SK-N-SH (cell line): ENCODE measurements at regions not wholly inside any gene's neighbourhood (a gene's known extent, or its start where the extent isn't known, plus 50 kb on each side); places are given as distances from the start of the nearest gene placed in this dataset.

Experiments used
- CTCF ChIA-PET: fragments of 300-600, 350-600 bp; formaldehyde crosslinking; extraction: SDS; loops from one replicate; lab custom pipeline; 2021; lab: Yijun Ruan, JAX
- POLR2A ChIA-PET: fragments of 350-600 bp; sonication (Branson Sonifier 250); formaldehyde crosslinking; extraction: SDS; loops from one replicate; lab custom pipeline; 2020; ENCODE audit warnings: antibody characterized with exemption, inconsistent platforms; lab: Yijun Ruan, JAX
- DNase-seq: peaks from one replicate; pipeline ENCODE4 v3.0.0; 2012
- H2AFZ ChIP-seq: fragments of 200-600 bp; sonication (generic); 2 replicates; pipeline ENCODE4 v1.8.1; 2016; ENCODE audit warnings: antibody characterized with exemption, mild to moderate bottlenecking, low read depth
- H3F3A ChIP-seq: fragments of 200-600 bp; sonication (generic); replicated peaks from 2 replicates; pipeline ENCODE3; 2016; ENCODE audit warnings: antibody characterized with exemption, mild to moderate bottlenecking; ENCODE audit not compliant: insufficient read depth
- H3K27ac ChIP-seq, 2 experiments: fragments of 200-500 bp in 1 of 2; fragments of 200-600 bp in 1 of 2; sonication (Bioruptor generic) in 1 of 2; sonication (generic), shearing (Covaris generic) in 1 of 2; 2 replicates each; pipeline versions ENCODE4 v1.5.1 to v1.6.1; 2014 to 2016; ENCODE audit warnings: low read depth in 2 of 2, inconsistent platforms in 1 of 2, low read length in 1 of 2, mild to moderate bottlenecking in 1 of 2, mixed read lengths in 1 of 2
- H3K27me3 ChIP-seq: fragments of 200-600 bp; sonication (generic), shearing (Covaris generic); 2 replicates; pipeline ENCODE4 v1.6.1; 2016; ENCODE audit warnings: mixed run types; ENCODE audit not compliant: insufficient read depth
- H3K36me3 ChIP-seq, 2 experiments: fragments of 200-500 bp in 1 of 2; fragments of 200-600 bp in 1 of 2; sonication (Bioruptor generic) in 1 of 2; sonication (generic) in 1 of 2; replicated peaks in 1 of 2; 2 replicates each; pipeline versions ENCODE3 to v1.5.1; 2014 to 2016; ENCODE audit warnings: low read length in 1 of 2, mild to moderate bottlenecking in 1 of 2; ENCODE audit not compliant: insufficient read depth in 2 of 2, control insufficient read depth in 1 of 2
- H3K4me1 ChIP-seq, 2 experiments: fragments of 200-500 bp in 1 of 2; fragments of 200-600 bp in 1 of 2; sonication (Bioruptor generic) in 1 of 2; sonication (generic), shearing (Covaris generic) in 1 of 2; 2 replicates each; pipeline versions ENCODE4 v1.5.1 to v1.6.1; 2014 to 2016; ENCODE audit warnings: low read depth in 1 of 2, low read length in 1 of 2, mixed run types in 1 of 2; ENCODE audit not compliant: insufficient read depth in 2 of 2, control insufficient read depth in 1 of 2
- H3K4me2 ChIP-seq: fragments of 200-600 bp; sonication (generic), shearing (Covaris generic); 2 replicates; pipeline ENCODE4 v1.6.1; 2017; ENCODE audit warnings: mixed run types
- H3K4me3 ChIP-seq, 2 experiments: fragments of 200-500 bp in 1 of 2; fragments of 200-600 bp in 1 of 2; sonication (Bioruptor generic) in 1 of 2; sonication (generic), shearing (Covaris generic) in 1 of 2; 2 replicates each; pipeline versions ENCODE4 v1.5.1 to v1.8.1; 2014 to 2016; ENCODE audit warnings: low read depth in 2 of 2, inconsistent platforms in 1 of 2, low read length in 1 of 2, mild to moderate bottlenecking in 1 of 2, mixed read lengths in 1 of 2, moderate library complexity in 1 of 2
- H3K79me2 ChIP-seq: fragments of 200-600 bp; sonication (generic); 2 replicates; pipeline ENCODE4 v1.8.1; 2017; ENCODE audit warnings: mild to moderate bottlenecking; ENCODE audit not compliant: insufficient read depth
- H3K9ac ChIP-seq: fragments of 200-600 bp; sonication (generic); 2 replicates; pipeline ENCODE4 v1.6.1; 2017; ENCODE audit warnings: mixed run types
- H3K9me2 ChIP-seq: fragments of 200-600 bp; sonication (generic); 2 replicates; pipeline ENCODE4 v1.6.1; 2017; ENCODE audit warnings: mixed run types
- H3K9me3 ChIP-seq: fragments of 200-600 bp; sonication (generic); 2 replicates; pipeline ENCODE4 v1.6.1; 2017; ENCODE audit warnings: mixed run types, mild to moderate bottlenecking, moderate library complexity
- H4K20me1 ChIP-seq: fragments of 200-600 bp; sonication (generic); 2 replicates; pipeline ENCODE4 v1.6.1; 2017; ENCODE audit warnings: mild to moderate bottlenecking, mixed run types; ENCODE audit not compliant: insufficient read depth
- CHD2 ChIP-seq: fragments of 150-350 bp; IDR thresholded peaks from 2 replicates; pipeline ENCODE4 v1.6.1; 2018; ENCODE audit warnings: low read length; ENCODE audit not compliant: partially characterized antibody
- CTCF ChIP-seq: fragments of 200-600 bp; sonication (generic); IDR thresholded peaks from 2 replicates; pipeline ENCODE4 v1.6.1; 2017; ENCODE audit warnings: antibody characterized with exemption, mild to moderate bottlenecking, moderate library complexity
- FOSL2 ChIP-seq: IDR thresholded peaks from 2 replicates; pipeline ENCODE4 v1.4.0; 2012; ENCODE audit warnings: low read depth, mild to moderate bottlenecking, moderate library complexity, borderline replicate concordance
- FOXJ3 ChIP-seq: sonication (generic); formaldehyde crosslinking; IDR thresholded peaks from 2 replicates; pipeline ENCODE4 v1.5.1; 2020; ENCODE audit warnings: mild to moderate bottlenecking, missing genetic modification reagents
- GATA2 ChIP-seq: sonication (generic); formaldehyde crosslinking; IDR thresholded peaks from 2 replicates; pipeline ENCODE4 v1.5.0; 2020; ENCODE audit warnings: mild to moderate bottlenecking, missing genetic modification reagents
- JUND ChIP-seq: IDR thresholded peaks from 2 replicates; pipeline ENCODE4 v1.4.0; 2012
- MEF2A ChIP-seq: IDR thresholded peaks from 2 replicates; pipeline ENCODE4 v1.4.0; 2012; ENCODE audit warnings: low read depth, borderline replicate concordance
- NFIC ChIP-seq: IDR thresholded peaks from 2 replicates; pipeline ENCODE4 v1.4.0; 2012; ENCODE audit warnings: borderline replicate concordance
- NRF1 ChIP-seq: IDR thresholded peaks from 2 replicates; pipeline ENCODE4 v1.6.1; 2012; ENCODE audit warnings: low read depth, mild to moderate bottlenecking, low read length
- RAD21 ChIP-seq: IDR thresholded peaks from 2 replicates; pipeline ENCODE4 v1.6.1; 2012; ENCODE audit warnings: mild to moderate bottlenecking, low read length
- REST ChIP-seq: IDR thresholded peaks from 2 replicates; pipeline ENCODE4 v1.6.1; 2012; ENCODE audit warnings: mild to moderate bottlenecking, low read depth, low read length, moderate library complexity
- RFX5 ChIP-seq: IDR thresholded peaks from 2 replicates; pipeline ENCODE4 v1.6.1; 2012; ENCODE audit warnings: mild to moderate bottlenecking, improper control_type of control experiment, low read length
- SIN3A ChIP-seq: IDR thresholded peaks from 2 replicates; pipeline ENCODE4 v1.6.1; 2012; ENCODE audit warnings: low read depth, mild to moderate bottlenecking, low read length, moderate library complexity, borderline replicate concordance
- TAF1 ChIP-seq: IDR thresholded peaks from 2 replicates; pipeline ENCODE4 v1.6.1; 2012; ENCODE audit warnings: low read depth, mild to moderate bottlenecking, low read length, moderate library complexity, borderline replicate concordance
- TEAD4 ChIP-seq: IDR thresholded peaks from 2 replicates; pipeline ENCODE4 v1.4.0; 2012; ENCODE audit warnings: mild to moderate bottlenecking, borderline replicate concordance; ENCODE audit not compliant: insufficient read depth
- USF1 ChIP-seq: IDR thresholded peaks from 2 replicates; pipeline ENCODE4 v1.4.0; 2012; ENCODE audit warnings: low read depth, borderline replicate concordance
- USF2 ChIP-seq: fragments of 150-350 bp; IDR thresholded peaks from 2 replicates; pipeline ENCODE4 v1.6.1; 2017; ENCODE audit warnings: antibody characterized with exemption, low read length, low read depth, borderline replicate concordance
- ZBTB33 ChIP-seq: IDR thresholded peaks from 2 replicates; pipeline ENCODE4 v1.4.0; 2012; ENCODE audit warnings: low read depth, borderline replicate concordance
- WGBS: methylation state at CpG from one replicate; pipeline ENCODE4 v1.1.6; 2017; ENCODE audit warnings: low lambda C conversion rate; 5-methylcytosine and 5-hydroxymethylcytosine counted together
- TF ChIP-seq, protein P1 (sequence below): IDR thresholded peaks from 2 replicates; pipeline ENCODE4; 2012
- TF ChIP-seq, protein P2 (sequence below): fragments of 150-350 bp; IDR thresholded peaks from 2 replicates; pipeline ENCODE4 v1.6.1; 2016; ENCODE audit warnings: mild to moderate bottlenecking, low read depth, low read length

DNA sequence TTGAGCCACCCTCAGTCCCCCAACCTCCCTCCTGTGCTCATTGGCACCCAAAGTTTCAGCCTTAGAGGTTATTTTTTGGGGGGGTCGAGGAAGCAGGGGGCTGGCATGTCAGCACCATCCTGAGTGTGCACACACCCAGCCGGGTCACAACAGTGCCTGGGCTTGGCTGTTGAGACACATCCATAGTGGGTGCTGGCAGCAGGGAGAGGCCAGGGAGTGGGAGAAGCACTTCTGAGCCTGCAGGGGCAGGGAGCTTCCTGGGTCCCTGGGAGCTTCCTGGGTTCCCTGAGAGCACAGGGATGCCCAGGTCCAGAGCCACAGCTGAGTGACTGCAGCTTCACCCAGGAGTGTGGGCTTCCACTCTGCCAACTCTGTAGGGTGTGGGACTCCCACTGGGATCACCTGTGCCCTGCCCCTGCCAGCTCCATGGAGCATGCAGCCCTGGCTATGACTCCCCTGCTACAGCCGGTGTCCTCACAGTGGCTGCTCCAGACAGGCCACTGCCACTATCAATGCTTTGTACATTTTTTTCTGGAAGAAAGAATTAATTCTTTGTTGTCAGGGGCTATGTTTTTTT is 240.4 kb downstream of the PTGER3 start:
- Histone ChIP-seq H3K4me2 (no peak overlapping the region), H3K4me1 (peaks cover 0 to 13% of the 10 kb centered on the region in 2 experiments; a peak in 1 of 4 replicates), H3F3A (no peaks in the 10 kb centered on the region), H3K27me3 (no peaks in the 10 kb centered on the region), H4K20me1 (no peaks in the 10 kb centered on the region), H3K4me3 (no peak overlapping the region), H3K27ac (no peak overlapping the region)
- DNase-seq, result no peak
- no peak for TF ChIP-seq NRF1
- no peak for TF ChIP-seq ZBTB33
- no peak for TF ChIP-seq SIN3A
- no peak for TF ChIP-seq FOSL2
- TF ChIP-seq FOXJ3 (CRISPR knock-in tag), result no peak
- no peak for TF ChIP-seq TEAD4
- TF ChIP-seq NFIC, result no peak
- no peak for TF ChIP-seq MEF2A
- TF ChIP-seq, protein P1, sequence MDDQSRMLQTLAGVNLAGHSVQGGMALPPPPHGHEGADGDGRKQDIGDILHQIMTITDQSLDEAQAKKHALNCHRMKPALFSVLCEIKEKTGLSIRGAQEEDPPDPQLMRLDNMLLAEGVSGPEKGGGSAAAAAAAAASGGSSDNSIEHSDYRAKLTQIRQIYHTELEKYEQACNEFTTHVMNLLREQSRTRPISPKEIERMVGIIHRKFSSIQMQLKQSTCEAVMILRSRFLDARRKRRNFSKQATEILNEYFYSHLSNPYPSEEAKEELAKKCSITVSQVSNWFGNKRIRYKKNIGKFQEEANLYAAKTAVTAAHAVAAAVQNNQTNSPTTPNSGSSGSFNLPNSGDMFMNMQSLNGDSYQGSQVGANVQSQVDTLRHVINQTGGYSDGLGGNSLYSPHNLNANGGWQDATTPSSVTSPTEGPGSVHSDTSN, result no peak
- no peak for TF ChIP-seq TAF1
- TF ChIP-seq, protein P2, sequence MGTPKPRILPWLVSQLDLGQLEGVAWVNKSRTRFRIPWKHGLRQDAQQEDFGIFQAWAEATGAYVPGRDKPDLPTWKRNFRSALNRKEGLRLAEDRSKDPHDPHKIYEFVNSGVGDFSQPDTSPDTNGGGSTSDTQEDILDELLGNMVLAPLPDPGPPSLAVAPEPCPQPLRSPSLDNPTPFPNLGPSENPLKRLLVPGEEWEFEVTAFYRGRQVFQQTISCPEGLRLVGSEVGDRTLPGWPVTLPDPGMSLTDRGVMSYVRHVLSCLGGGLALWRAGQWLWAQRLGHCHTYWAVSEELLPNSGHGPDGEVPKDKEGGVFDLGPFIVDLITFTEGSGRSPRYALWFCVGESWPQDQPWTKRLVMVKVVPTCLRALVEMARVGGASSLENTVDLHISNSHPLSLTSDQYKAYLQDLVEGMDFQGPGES, result no peak
- no peak for TF ChIP-seq RAD21
- no peak for TF ChIP-seq REST
- no peak for TF ChIP-seq CTCF
- TF ChIP-seq JUND, result no peak
- TF ChIP-seq USF1, result no peak
- no peak for TF ChIP-seq GATA2 (CRISPR knock-in tag)
- TF ChIP-seq CHD2, result no peak
- no peak for TF ChIP-seq USF2
- no peak for TF ChIP-seq RFX5
- TF ChIP-seq, all 33 proteins: peak for 0
- Histone ChIP-seq H3K79me2 (no peaks in the 10 kb centered on the region), H3K36me3 (no peaks in the 10 kb centered on the region), H2AFZ (no peak overlapping the region), H3K9me3 (no peaks in the 10 kb centered on the region), H3K9me2 (no peaks in the 10 kb centered on the region), H3K9ac (no peak overlapping the region)
- WGBS, result 26% methylated on average over 2 of the region's 3 CpGs
- POLR2A ChIA-PET, result no interaction called here
- CTCF ChIA-PET, result interaction anchor here (1.0 kb wide), 1 partner anchor 11 kb away, joined by 3 read pairs; no protein-coding TSS in a partner anchor
